ENCODE measurements at regions not wholly inside any gene's neighbourhood (a gene's known extent, or its start where the extent isn't known, plus 50 kb on each side); places are given as distances from the start of the nearest gene placed in this dataset.

GRCh38 chr16:63960321-63960720 lies 1161.5 kb downstream of the CDH11 start:
- no peak for TF ChIP-seq CTCF (IDR thresholded peaks at IDR 0.05; ENCODE audit: low read depth, low read length)
- no peak overlapping the region for H3K27ac ChIP-seq
- no peaks in the 10 kb centered on the region for H3K36me3 ChIP-seq
- H3K27me3 ChIP-seq (ENCODE audit: insufficient read depth, low read depth, severe bottlenecking): no peaks in the 10 kb centered on the region
- H3K4me3 ChIP-seq (ENCODE audit: low read depth, low read length): no peak overlapping the region
- DNase-seq: no peak
- H3K9me3 ChIP-seq (ENCODE audit: severe bottlenecking): no peaks in the 10 kb centered on the region

- Histone ChIP-seq H3K27me3 (ENCODE audit: insufficient read depth, low read depth, severe bottlenecking) (no peaks in the 10 kb centered on the region), H3K4me3 (ENCODE audit: low read depth, low read length) (no peak overlapping the region), H3K9me3 (ENCODE audit: severe bottlenecking) (no peaks in the 10 kb centered on the region), H3K36me3 (no peaks in the 10 kb centered on the region), H3K27ac (no peak overlapping the region)
- DNase-seq: no peak
- no peak for TF ChIP-seq CTCF (IDR thresholded peaks at IDR 0.05; ENCODE audit: low read depth, low read length)
Observed at GRCh38 chr16:63947022-63947421, 1174.8 kb downstream of the CDH11 start.

- no peak overlapping the region for H3K27ac ChIP-seq
- no peaks in the 10 kb centered on the region for H3K9me3 ChIP-seq (ENCODE audit: severe bottlenecking)
- no peak for TF ChIP-seq CTCF (IDR thresholded peaks at IDR 0.05; ENCODE audit: low read depth, low read length)
- H3K4me3 ChIP-seq (ENCODE audit: low read depth, low read length): no peak overlapping the region
- H3K27me3 ChIP-seq (ENCODE audit: insufficient read depth, low read depth, severe bottlenecking): no peaks in the 10 kb centered on the region
- DNase-seq: no peak
- no peaks in the 10 kb centered on the region for H3K36me3 ChIP-seq
Observed at GRCh38 chr16:63945806-63946205, 1176.1 kb downstream of the CDH11 start.

- Histone ChIP-seq H3K4me3 (ENCODE audit: low read depth, low read length) (no peak overlapping the region), H3K27ac (no peak overlapping the region), H3K36me3 (no peaks in the 10 kb centered on the region), H3K9me3 (ENCODE audit: severe bottlenecking) (no peaks in the 10 kb centered on the region), H3K27me3 (ENCODE audit: insufficient read depth, low read depth, severe bottlenecking) (no peaks in the 10 kb centered on the region)
- DNase-seq: no peak
- TF ChIP-seq CTCF (IDR thresholded peaks at IDR 0.05; ENCODE audit: low read depth, low read length): no peak
Observed at GRCh38 chr16:63943566-63943965, 1178.3 kb downstream of the CDH11 start.

GRCh38 chr16:63938661-63939060 lies 1183.2 kb downstream of the CDH11 start:
- Histone ChIP-seq H3K9me3 (ENCODE audit: severe bottlenecking) (no peaks in the 10 kb centered on the region), H3K27ac (no peak overlapping the region), H3K4me3 (ENCODE audit: low read depth, low read length) (no peak overlapping the region), H3K36me3 (no peaks in the 10 kb centered on the region), H3K27me3 (ENCODE audit: insufficient read depth, low read depth, severe bottlenecking) (no peaks in the 10 kb centered on the region)
- no peak for TF ChIP-seq CTCF (IDR thresholded peaks at IDR 0.05; ENCODE audit: low read depth, low read length)
- DNase-seq: no peak

GRCh38 chr16:63933841-63934240 lies 1188.0 kb downstream of the CDH11 start:
- H3K9me3 ChIP-seq (ENCODE audit: severe bottlenecking): no peaks in the 10 kb centered on the region
- no peak for DNase-seq

More at GRCh38 chr16:63933841-63934240, 1188.0 kb downstream of the CDH11 start:
- Histone ChIP-seq H3K27ac (no peak overlapping the region), H3K36me3 (no peaks in the 10 kb centered on the region), H3K27me3 (ENCODE audit: insufficient read depth, low read depth, severe bottlenecking) (no peaks in the 10 kb centered on the region), H3K4me3 (ENCODE audit: low read depth, low read length) (no peak overlapping the region)
- no peak for TF ChIP-seq CTCF (IDR thresholded peaks at IDR 0.05; ENCODE audit: low read depth, low read length)
